Effector memory CD4-positive, alpha-beta T cell (primary cell): ENCODE measurements at regions not wholly inside any gene's neighbourhood (a gene's known extent, or its start where the extent isn't known, plus 50 kb on each side); places are given as distances from the start of the nearest gene placed in this dataset.

Experiments used
- DNase-seq, 3 donors: peaks; one replicate each; pipeline ENCODE4 v3.0.0-alpha.2; 2020
- H3K27ac ChIP-seq: 2 replicates; pipeline ENCODE4 v1.7.0; 2013; ENCODE audit warnings: mild to moderate bottlenecking, low read length, moderate library complexity; ENCODE audit not compliant: insufficient read depth, poor library complexity, severe bottlenecking
- H3K27me3 ChIP-seq: replicated peaks from 2 replicates; pipeline ENCODE4 v1.7.0; 2013; ENCODE audit warnings: mild to moderate bottlenecking, low read length; ENCODE audit not compliant: insufficient read depth, control insufficient read depth, poor library complexity, severe bottlenecking
- H3K36me3 ChIP-seq: 2 replicates; pipeline ENCODE4 v1.7.0; 2013; ENCODE audit warnings: mild to moderate bottlenecking, low read length, moderate library complexity; ENCODE audit not compliant: control insufficient read depth, insufficient read depth
- H3K4me1 ChIP-seq: 2 replicates; pipeline ENCODE4 v1.7.0; 2013; ENCODE audit warnings: low read length, mild to moderate bottlenecking; ENCODE audit not compliant: control insufficient read depth, insufficient read depth, poor library complexity, severe bottlenecking
- H3K4me3 ChIP-seq: 2 replicates; pipeline ENCODE4 v1.7.0; 2013; ENCODE audit warnings: low read length, low read depth, mild to moderate bottlenecking; ENCODE audit not compliant: insufficient read depth, poor library complexity, severe bottlenecking
- H3K9me3 ChIP-seq: 2 replicates; pipeline ENCODE4 v1.7.0; 2013; ENCODE audit warnings: mild to moderate bottlenecking, low read length, moderate library complexity; ENCODE audit not compliant: control insufficient read depth

DNA sequence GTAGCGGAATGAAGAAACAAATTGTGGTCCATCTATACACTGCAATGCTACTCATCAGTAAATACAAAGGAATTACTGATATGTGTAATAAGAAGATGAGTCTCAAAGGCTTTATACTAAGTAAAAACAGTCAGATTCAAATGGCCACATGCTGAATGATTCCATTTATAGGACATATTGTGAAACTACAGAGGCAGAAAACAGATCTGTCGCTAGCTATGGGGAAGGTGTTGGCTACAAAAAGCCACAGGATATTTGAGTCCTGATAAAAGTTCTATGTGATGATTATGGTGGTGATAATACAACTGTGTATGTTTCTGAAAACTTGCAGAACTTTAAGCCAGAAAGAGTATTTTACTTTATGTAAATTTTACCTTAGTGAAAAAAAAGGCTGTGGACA, 313.2 kb downstream of the HDGFL1 start:
- Histone ChIP-seq H3K27ac (no peak overlapping the region), H3K4me3 (no peak overlapping the region), H3K9me3 (no peaks in the 10 kb centered on the region), H3K36me3 (no peaks in the 10 kb centered on the region), H3K27me3 (no peaks in the 10 kb centered on the region), H3K4me1 (no peaks in the 10 kb centered on the region)
- DNase-seq: no peak

- H3K9me3 ChIP-seq: no peaks in the 10 kb centered on the region
Measured at GRCh38 chr6:22883061-22883717, 313.8 kb downstream of the HDGFL1 start.

DNA sequence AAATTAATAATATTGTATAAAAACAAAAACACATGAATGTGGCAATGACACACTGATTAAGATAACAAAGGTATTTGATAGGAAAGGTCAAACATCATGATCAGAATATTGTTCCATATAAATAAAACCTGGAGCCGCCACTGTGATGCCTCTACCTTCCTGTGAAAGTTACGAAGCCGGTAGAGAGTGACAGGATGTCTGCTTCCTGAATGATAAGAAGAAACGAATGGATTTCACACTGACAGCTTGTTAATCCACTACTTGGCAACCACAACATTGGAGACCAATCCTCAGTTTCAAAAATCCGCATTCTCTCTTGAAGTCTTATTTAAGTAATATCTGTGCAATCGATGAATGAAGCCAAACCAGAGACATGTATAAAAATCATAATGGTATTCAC, 315.1 kb downstream of the HDGFL1 start:
- Histone ChIP-seq H3K9me3 (no peaks in the 10 kb centered on the region), H3K27me3 (no peaks in the 10 kb centered on the region), H3K4me1 (no peaks in the 10 kb centered on the region), H3K4me3 (no peak overlapping the region), H3K27ac (no peak overlapping the region), H3K36me3 (no peaks in the 10 kb centered on the region)
- no peak for DNase-seq

More at GRCh38 chr6:22883061-22883717, 313.8 kb downstream of the HDGFL1 start:
- Histone ChIP-seq H3K36me3 (no peaks in the 10 kb centered on the region), H3K27me3 (no peaks in the 10 kb centered on the region), H3K27ac (no peak overlapping the region), H3K4me1 (no peaks in the 10 kb centered on the region), H3K4me3 (no peak overlapping the region)
- DNase-seq: no peak

- Histone ChIP-seq H3K4me3 (no peak overlapping the region), H3K27ac (no peak overlapping the region), H3K4me1 (no peaks in the 10 kb centered on the region), H3K27me3 (no peaks in the 10 kb centered on the region), H3K36me3 (no peaks in the 10 kb centered on the region), H3K9me3 (no peaks in the 10 kb centered on the region)
- DNase-seq: no peak
Measured at GRCh38 chr6:22886650-22887581, 317.6 kb downstream of the HDGFL1 start.

- Histone ChIP-seq H3K27me3 (no peaks in the 10 kb centered on the region), H3K9me3 (no peaks in the 10 kb centered on the region), H3K36me3 (no peaks in the 10 kb centered on the region), H3K4me3 (no peak overlapping the region), H3K4me1 (no peaks in the 10 kb centered on the region), H3K27ac (no peak overlapping the region)
- DNase-seq: no peak
Measured at GRCh38 chr6:22888163-22888752, 318.9 kb downstream of the HDGFL1 start.

GRCh38 chr6:22891934-22892333, 322.6 kb downstream of the HDGFL1 start:
- no peak for DNase-seq
- Histone ChIP-seq H3K27ac (no peak overlapping the region), H3K27me3 (no peaks in the 10 kb centered on the region)

DNA sequence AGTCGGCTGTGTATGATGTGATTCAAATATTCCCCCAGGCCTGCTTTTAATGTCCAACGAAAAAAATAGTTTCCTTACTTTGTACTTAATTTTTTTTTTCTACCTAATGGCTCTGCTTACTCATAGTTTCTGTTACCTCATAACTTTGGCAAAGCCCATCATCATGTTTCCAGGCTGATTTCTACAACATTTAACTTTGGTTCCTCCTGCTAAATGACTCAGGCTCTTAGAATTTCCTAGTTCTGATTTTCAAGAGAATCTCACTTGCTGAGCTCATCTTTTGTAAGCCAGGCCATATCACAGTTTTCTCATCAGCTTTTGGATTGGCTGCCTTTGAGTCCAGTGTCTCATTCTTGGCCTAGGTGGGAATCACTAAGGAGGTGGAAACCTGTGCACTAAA, 323.1 kb downstream of the HDGFL1 start:
- no peak for DNase-seq
- H3K9me3 ChIP-seq: no peaks in the 10 kb centered on the region
- H3K27me3 ChIP-seq: no peaks in the 10 kb centered on the region
- no peaks in the 10 kb centered on the region for H3K4me1 ChIP-seq
- H3K4me3 ChIP-seq: no peak overlapping the region
- H3K27ac ChIP-seq: no peak overlapping the region
- no peaks in the 10 kb centered on the region for H3K36me3 ChIP-seq

More at GRCh38 chr6:22891934-22892333, 322.6 kb downstream of the HDGFL1 start:
- Histone ChIP-seq H3K9me3 (no peaks in the 10 kb centered on the region), H3K4me1 (no peaks in the 10 kb centered on the region), H3K36me3 (no peaks in the 10 kb centered on the region), H3K4me3 (no peak overlapping the region)

GRCh38 chr6:22896696-22897095, 327.3 kb downstream of the HDGFL1 start:
- no peaks in the 10 kb centered on the region for H3K36me3 ChIP-seq
- no peaks in the 10 kb centered on the region for H3K27me3 ChIP-seq
- no peak for DNase-seq

GRCh38 chr6:22899426-22899825, 330.1 kb downstream of the HDGFL1 start:
- no peak for DNase-seq
- no peak overlapping the region for H3K4me3 ChIP-seq
- H3K27me3 ChIP-seq: no peaks in the 10 kb centered on the region
- no peaks in the 10 kb centered on the region for H3K36me3 ChIP-seq
- no peak overlapping the region for H3K27ac ChIP-seq
- no peaks in the 10 kb centered on the region for H3K9me3 ChIP-seq
- H3K4me1 ChIP-seq: no peaks in the 10 kb centered on the region

More at GRCh38 chr6:22896696-22897095, 327.3 kb downstream of the HDGFL1 start:
- Histone ChIP-seq H3K4me3 (no peak overlapping the region), H3K4me1 (no peaks in the 10 kb centered on the region), H3K27ac (no peak overlapping the region), H3K9me3 (no peaks in the 10 kb centered on the region)

GRCh38 chr6:22903826-22904225, 334.5 kb downstream of the HDGFL1 start:
- H3K9me3 ChIP-seq: no peaks in the 10 kb centered on the region
- no peak overlapping the region for H3K27ac ChIP-seq
- no peak overlapping the region for H3K4me3 ChIP-seq
- H3K4me1 ChIP-seq: no peaks in the 10 kb centered on the region
- H3K36me3 ChIP-seq: no peaks in the 10 kb centered on the region
- H3K27me3 ChIP-seq: no peaks in the 10 kb centered on the region
- no peak for DNase-seq
